ENCODE measurements at regions not wholly inside any gene's neighbourhood (a gene's known extent, or its start where the extent isn't known, plus 50 kb on each side); places are given as distances from the start of the nearest gene placed in this dataset.

- Histone ChIP-seq H3K9me3 (no peaks in the 10 kb centered on the region), H3K36me3 (no peaks in the 10 kb centered on the region), H3K4me1 (peaks cover 0 to 9% (median 6%) of the 10 kb centered on the region in 4 donors), H3K27me3 (no peaks in the 10 kb centered on the region), H3K27ac (no peak overlapping the region), H3K4me3 (no peak overlapping the region)
- DNase-seq, result no peak
- TF ChIP-seq EP300 (IDR thresholded peaks at IDR 0.05) (no peak), POLR2A (IDR thresholded peaks at IDR 0.05) (no peak), CTCF (IDR thresholded peaks at IDR 0.05) (no peak), POLR2AphosphoS5 (IDR thresholded peaks at IDR 0.05) (no peak)
- intact Hi-C loops (cut with DNase I), result no loop called here
- 40 to 70% methylated on average over 2 of the region's 2 CpGs for WGBS, 2 donors
These were observed 677.0 kb upstream of the KLF4 start for GRCh38 chr9:108166519-108166918.

- WGBS, 2 donors, result 94 to 95% methylated on average over 6 of the region's 6 CpGs
- intact Hi-C loops (cut with DNase I), result no loop called here
- DNase-seq, result no peak
- Histone ChIP-seq H3K27ac (no peak overlapping the region), H3K4me3 (no peak overlapping the region), H3K36me3 (no peaks in the 10 kb centered on the region), H3K9me3 (no peaks in the 10 kb centered on the region), H3K27me3 (no peaks in the 10 kb centered on the region), H3K4me1 (peaks cover 0 to 9% (median 5%) of the 10 kb centered on the region in 4 donors)
- TF ChIP-seq CTCF (IDR thresholded peaks at IDR 0.05), result no peak
- no peak for TF ChIP-seq EP300 (IDR thresholded peaks at IDR 0.05)
- no peak for TF ChIP-seq POLR2AphosphoS5 (IDR thresholded peaks at IDR 0.05)
- no peak for TF ChIP-seq POLR2A (IDR thresholded peaks at IDR 0.05)
These were observed 673.9 kb upstream of the KLF4 start for GRCh38 chr9:108163321-108164005.

GRCh38 chr9:108162664-108163063, 673.1 kb upstream of the KLF4 start:
- Histone ChIP-seq H3K9me3 (no peaks in the 10 kb centered on the region), H3K4me3 (no peak overlapping the region), H3K27me3 (no peaks in the 10 kb centered on the region), H3K4me1 (peaks cover 0 to 6% (median 2%) of the 10 kb centered on the region in 4 donors), H3K36me3 (no peaks in the 10 kb centered on the region), H3K27ac (no peak overlapping the region)
- no peak for DNase-seq
- intact Hi-C loops (cut with DNase I), result no loop called here
- no peak for TF ChIP-seq POLR2AphosphoS5 (IDR thresholded peaks at IDR 0.05)
- TF ChIP-seq POLR2A (IDR thresholded peaks at IDR 0.05), result no peak
- TF ChIP-seq CTCF (IDR thresholded peaks at IDR 0.05), result no peak
- no peak for TF ChIP-seq EP300 (IDR thresholded peaks at IDR 0.05)
- WGBS, 2 donors, result 82 to 89% methylated on average over 1 of the region's 1 CpG

- no peak overlapping the region for H3K4me3 ChIP-seq
- no peaks in the 10 kb centered on the region for H3K4me1 ChIP-seq
- intact Hi-C loops (cut with DNase I), result no loop called here
- no peaks in the 10 kb centered on the region for H3K36me3 ChIP-seq
- DNase-seq, result no peak
- H3K9me3 ChIP-seq, result no peaks in the 10 kb centered on the region
- no peaks in the 10 kb centered on the region for H3K27me3 ChIP-seq
- WGBS, 2 donors, result 19 to 63% methylated on average over 1 of the region's 1 CpG
- H3K27ac ChIP-seq, result no peak overlapping the region
- no peak for TF ChIP-seq POLR2AphosphoS5 (IDR thresholded peaks at IDR 0.05)
- TF ChIP-seq POLR2A (IDR thresholded peaks at IDR 0.05), result no peak
- TF ChIP-seq CTCF (IDR thresholded peaks at IDR 0.05), result no peak
- no peak for TF ChIP-seq EP300 (IDR thresholded peaks at IDR 0.05)
These were observed 671.9 kb upstream of the KLF4 start for GRCh38 chr9:108161503-108161902.
